ENCODE measurements at regions not wholly inside any gene's neighbourhood (a gene's known extent, or its start where the extent isn't known, plus 50 kb on each side); places are given as distances from the start of the nearest gene placed in this dataset.
"Not testable (repeated sequence)": the region's sequence is repeated elsewhere in the genome, so short reads cannot be mapped to it uniquely, and the experiment has no call there.

GRCh38 chr5:15367489-15367888 is 132.5 kb upstream of the FBXL7 start:
- ATAC-seq (no peak), DNase-seq (no peak)
- H3K4me1 ChIP-seq: no peaks in the 10 kb centered on the region
- H3K27me3 ChIP-seq: no peaks in the 10 kb centered on the region
- in situ Hi-C loops (cut with MboI; ENCODE audit: low sequenced_read_pairs in 4 of 4) (no loop called here), intact Hi-C loops (cut with DNase I; ENCODE audit: low total_unique reads) (no loop called here)
- H3K9me3 ChIP-seq: no peaks in the 10 kb centered on the region
- no peak overlapping the region for H3K27ac ChIP-seq
- no peak for TF ChIP-seq POLR2A (IDR thresholded peaks at IDR 0.05)
- TF ChIP-seq, protein P1, sequence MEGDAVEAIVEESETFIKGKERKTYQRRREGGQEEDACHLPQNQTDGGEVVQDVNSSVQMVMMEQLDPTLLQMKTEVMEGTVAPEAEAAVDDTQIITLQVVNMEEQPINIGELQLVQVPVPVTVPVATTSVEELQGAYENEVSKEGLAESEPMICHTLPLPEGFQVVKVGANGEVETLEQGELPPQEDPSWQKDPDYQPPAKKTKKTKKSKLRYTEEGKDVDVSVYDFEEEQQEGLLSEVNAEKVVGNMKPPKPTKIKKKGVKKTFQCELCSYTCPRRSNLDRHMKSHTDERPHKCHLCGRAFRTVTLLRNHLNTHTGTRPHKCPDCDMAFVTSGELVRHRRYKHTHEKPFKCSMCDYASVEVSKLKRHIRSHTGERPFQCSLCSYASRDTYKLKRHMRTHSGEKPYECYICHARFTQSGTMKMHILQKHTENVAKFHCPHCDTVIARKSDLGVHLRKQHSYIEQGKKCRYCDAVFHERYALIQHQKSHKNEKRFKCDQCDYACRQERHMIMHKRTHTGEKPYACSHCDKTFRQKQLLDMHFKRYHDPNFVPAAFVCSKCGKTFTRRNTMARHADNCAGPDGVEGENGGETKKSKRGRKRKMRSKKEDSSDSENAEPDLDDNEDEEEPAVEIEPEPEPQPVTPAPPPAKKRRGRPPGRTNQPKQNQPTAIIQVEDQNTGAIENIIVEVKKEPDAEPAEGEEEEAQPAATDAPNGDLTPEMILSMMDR (IDR thresholded peaks at IDR 0.05 in 4 of 5, conservative IDR thresholded peaks at IDR 0.05 in 1 of 5): no peak
- H3K36me3 ChIP-seq: no peaks in the 10 kb centered on the region
- H3K4me3 ChIP-seq: no peak overlapping the region

DNA sequence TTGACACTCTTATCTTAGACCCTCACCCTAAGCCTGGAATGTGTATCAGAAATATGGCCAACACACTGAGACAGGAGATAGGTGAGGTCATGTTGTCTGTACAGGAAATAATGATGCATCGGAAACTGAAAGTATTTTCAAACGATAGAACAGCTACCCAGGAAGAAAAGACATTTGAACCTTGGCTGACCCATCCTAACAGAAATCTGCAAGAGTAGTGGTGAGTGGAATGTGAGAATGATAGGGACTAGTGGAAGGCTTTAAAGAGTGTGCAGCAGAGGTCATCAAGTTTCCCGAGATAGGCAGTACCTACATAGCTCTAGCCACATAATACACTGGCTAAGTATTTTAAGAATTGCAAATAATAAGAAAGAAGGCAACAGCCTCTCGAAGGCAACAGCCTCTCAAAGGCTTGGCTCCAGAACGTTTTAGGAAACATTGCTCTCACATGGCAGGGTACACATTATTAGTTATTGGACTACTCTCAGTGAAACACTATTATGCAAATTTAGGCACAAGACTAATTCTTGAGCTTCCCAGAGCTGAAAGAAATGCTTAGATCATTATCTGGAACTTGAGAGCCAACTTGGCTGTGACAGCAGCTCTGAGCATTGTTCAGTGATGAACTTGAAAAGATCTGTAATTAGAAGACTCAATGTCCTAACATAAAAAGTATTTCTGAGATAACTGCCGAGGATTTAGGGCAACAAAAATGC is 133.1 kb upstream of the FBXL7 start:
- in situ Hi-C loops (cut with MboI; ENCODE audit: low sequenced_read_pairs in 4 of 4) (no loop called here), intact Hi-C loops (cut with DNase I; ENCODE audit: low total_unique reads) (no loop called here)
- H3K4me1 ChIP-seq: no peaks in the 10 kb centered on the region
- no peak for TF ChIP-seq POLR2A (IDR thresholded peaks at IDR 0.05)
- TF ChIP-seq, protein P1 (IDR thresholded peaks at IDR 0.05 in 4 of 5, conservative IDR thresholded peaks at IDR 0.05 in 1 of 5): no peak
- DNase-seq: no peak
- H3K27me3 ChIP-seq: no peaks in the 10 kb centered on the region
- H3K9me3 ChIP-seq: no peaks in the 10 kb centered on the region
- no peaks in the 10 kb centered on the region for H3K36me3 ChIP-seq
- H3K27ac ChIP-seq: no peak overlapping the region
- no peak for ATAC-seq
- H3K4me3 ChIP-seq: no peak overlapping the region

GRCh38 chr5:15365070-15365469 is 134.9 kb upstream of the FBXL7 start:
- in situ Hi-C loops (cut with MboI; ENCODE audit: low sequenced_read_pairs in 4 of 4): no loop called here
- no peak overlapping the region for H3K27ac ChIP-seq

GRCh38 chr5:15363601-15364000 is 136.4 kb upstream of the FBXL7 start:
- in situ Hi-C loops (cut with MboI; ENCODE audit: low sequenced_read_pairs in 4 of 4) (no loop called here), intact Hi-C loops (cut with DNase I; ENCODE audit: low total_unique reads) (no loop called here)
- Histone ChIP-seq H3K27ac (no peak overlapping the region), H3K27me3 (no peaks in the 10 kb centered on the region), H3K4me1 (no peaks in the 10 kb centered on the region), H3K36me3 (no peaks in the 10 kb centered on the region), H3K9me3 (no peaks in the 10 kb centered on the region), H3K4me3 (no peak overlapping the region)
- DNase-seq (no peak), ATAC-seq (no peak)
- TF ChIP-seq, protein P1 (IDR thresholded peaks at IDR 0.05 in 4 of 5, conservative IDR thresholded peaks at IDR 0.05 in 1 of 5): no peak
- TF ChIP-seq POLR2A (IDR thresholded peaks at IDR 0.05): no peak

More at GRCh38 chr5:15365070-15365469, 134.9 kb upstream of the FBXL7 start:
- no peak for TF ChIP-seq POLR2A (IDR thresholded peaks at IDR 0.05)
- TF ChIP-seq, protein P1 (IDR thresholded peaks at IDR 0.05 in 4 of 5, conservative IDR thresholded peaks at IDR 0.05 in 1 of 5): no peak
- no peaks in the 10 kb centered on the region for H3K36me3 ChIP-seq
- no peaks in the 10 kb centered on the region for H3K4me1 ChIP-seq
- DNase-seq: no peak
- H3K27me3 ChIP-seq: no peaks in the 10 kb centered on the region
- no peaks in the 10 kb centered on the region for H3K9me3 ChIP-seq
- no peak overlapping the region for H3K4me3 ChIP-seq
- no peak for ATAC-seq
- intact Hi-C loops (cut with DNase I; ENCODE audit: low total_unique reads): no loop called here

DNA sequence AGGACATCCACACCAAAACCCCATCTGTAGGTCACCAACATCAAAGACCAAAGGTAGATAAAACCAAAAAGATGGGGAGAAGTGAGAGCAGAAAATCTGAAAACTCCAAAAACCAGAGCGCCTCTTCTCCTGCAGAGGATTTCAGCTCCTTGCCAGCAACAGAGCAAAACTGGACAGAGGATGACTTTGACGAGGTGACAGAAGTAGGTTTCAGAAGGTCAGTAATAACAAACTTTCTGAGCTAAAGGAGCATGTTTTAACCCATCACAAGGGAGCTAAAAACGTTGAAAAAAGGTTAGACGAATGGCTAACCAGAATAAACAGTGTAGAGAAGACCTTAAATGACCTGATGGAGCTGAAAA is 142.9 kb upstream of the FBXL7 start:
- intact Hi-C loops (cut with DNase I; ENCODE audit: low total_unique reads); in situ Hi-C loops (cut with MboI; ENCODE audit: low sequenced_read_pairs in 4 of 4); DNase-seq: not testable (repeated sequence)

GRCh38 chr5:15356308-15357091 is 143.5 kb upstream of the FBXL7 start:
- DNase-seq; H3K4me3 ChIP-seq; H3K36me3 ChIP-seq; H3K9me3 ChIP-seq; ATAC-seq; H3K4me1 ChIP-seq; H3K27ac ChIP-seq; H3K27me3 ChIP-seq; intact Hi-C loops (cut with DNase I; ENCODE audit: low total_unique reads); in situ Hi-C loops (cut with MboI; ENCODE audit: low sequenced_read_pairs in 4 of 4): not testable (repeated sequence)

More for the DNA sequence above, 142.9 kb upstream of the FBXL7 start:
- not testable (repeated sequence) for H3K27me3 ChIP-seq, H3K4me1 ChIP-seq, ATAC-seq, H3K9me3 ChIP-seq, H3K36me3 ChIP-seq, H3K4me3 ChIP-seq, H3K27ac ChIP-seq
